GM12864 (cell line): ENCODE measurements at regions not wholly inside any gene's neighbourhood (a gene's known extent, or its start where the extent isn't known, plus 50 kb on each side); places are given as distances from the start of the nearest gene placed in this dataset.

Source experiments
- DNase-seq: peaks from one replicate; pipeline ENCODE4 v3.0.0-alpha.2; 2011; ENCODE audit warnings: low read depth
- H3K4me3 ChIP-seq: 2 replicates; pipeline ENCODE4 v1.5.1; 2011; ENCODE audit warnings: mild to moderate bottlenecking, low read depth, low read length, control low read depth
- TF ChIP-seq, protein P1 (sequence below): IDR thresholded peaks from 2 replicates; pipeline ENCODE4 v1.5.1; 2011; ENCODE audit warnings: low read depth, mild to moderate bottlenecking, moderate library complexity, low read length, control low read depth, inconsistent platforms; ENCODE audit errors: missing control alignments

DNA sequence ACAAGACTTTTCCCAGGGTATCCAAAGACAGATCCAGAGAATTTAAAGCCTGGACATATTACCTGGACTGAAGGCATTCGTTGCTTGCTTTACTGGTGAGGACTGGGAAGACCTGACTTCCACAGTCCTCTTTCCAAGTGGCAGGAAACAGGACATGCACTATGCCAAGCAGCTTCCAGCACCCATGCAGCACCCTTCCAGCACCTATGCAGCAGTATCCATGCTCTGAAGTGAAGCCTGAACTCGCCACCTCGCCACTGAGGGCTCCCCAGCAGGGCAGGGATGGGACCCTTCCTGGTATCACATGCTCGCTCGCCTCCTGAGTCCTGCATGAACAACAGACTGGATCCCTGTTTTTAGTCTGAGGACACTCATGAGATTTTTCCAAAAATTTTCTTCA is 189.9 kb upstream of the KLF14 start:
- H3K4me3 ChIP-seq: no peak overlapping the region
- TF ChIP-seq, protein P1, sequence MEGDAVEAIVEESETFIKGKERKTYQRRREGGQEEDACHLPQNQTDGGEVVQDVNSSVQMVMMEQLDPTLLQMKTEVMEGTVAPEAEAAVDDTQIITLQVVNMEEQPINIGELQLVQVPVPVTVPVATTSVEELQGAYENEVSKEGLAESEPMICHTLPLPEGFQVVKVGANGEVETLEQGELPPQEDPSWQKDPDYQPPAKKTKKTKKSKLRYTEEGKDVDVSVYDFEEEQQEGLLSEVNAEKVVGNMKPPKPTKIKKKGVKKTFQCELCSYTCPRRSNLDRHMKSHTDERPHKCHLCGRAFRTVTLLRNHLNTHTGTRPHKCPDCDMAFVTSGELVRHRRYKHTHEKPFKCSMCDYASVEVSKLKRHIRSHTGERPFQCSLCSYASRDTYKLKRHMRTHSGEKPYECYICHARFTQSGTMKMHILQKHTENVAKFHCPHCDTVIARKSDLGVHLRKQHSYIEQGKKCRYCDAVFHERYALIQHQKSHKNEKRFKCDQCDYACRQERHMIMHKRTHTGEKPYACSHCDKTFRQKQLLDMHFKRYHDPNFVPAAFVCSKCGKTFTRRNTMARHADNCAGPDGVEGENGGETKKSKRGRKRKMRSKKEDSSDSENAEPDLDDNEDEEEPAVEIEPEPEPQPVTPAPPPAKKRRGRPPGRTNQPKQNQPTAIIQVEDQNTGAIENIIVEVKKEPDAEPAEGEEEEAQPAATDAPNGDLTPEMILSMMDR: no peak
- no peak for DNase-seq

DNA sequence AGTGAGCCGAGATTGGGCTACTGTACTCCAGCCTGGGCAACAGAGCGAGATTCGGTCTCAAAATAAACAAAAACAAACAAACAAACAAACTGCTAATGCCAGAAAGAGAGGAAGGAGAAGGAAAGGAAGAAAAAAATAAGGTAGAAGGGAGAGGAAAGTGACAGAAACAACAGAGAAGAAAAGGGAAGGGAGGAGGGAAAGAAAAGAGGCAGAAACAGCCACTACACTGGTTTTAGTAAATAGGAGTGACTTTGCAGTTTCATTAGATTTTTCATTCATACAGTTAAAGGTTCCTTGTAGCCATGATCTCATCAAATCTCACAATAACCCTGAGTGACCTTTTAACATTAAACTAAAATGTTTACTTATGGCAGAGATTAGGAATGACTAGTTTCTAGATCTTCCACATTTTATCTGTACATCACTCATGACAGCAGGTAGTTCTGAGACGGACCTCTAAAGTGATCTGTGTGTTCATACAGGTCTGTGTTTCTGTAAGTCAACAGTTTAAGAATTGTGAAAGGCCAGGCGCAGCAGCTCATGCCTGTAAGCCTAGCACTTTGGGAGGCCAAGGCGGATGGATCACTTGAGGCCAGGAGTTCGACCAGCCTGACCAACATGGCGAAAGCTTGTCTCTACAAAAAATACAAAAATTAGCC is 191.3 kb upstream of the KLF14 start:
- TF ChIP-seq, protein P1: no peak
- no peak overlapping the region for H3K4me3 ChIP-seq
- DNase-seq: no peak

- DNase-seq: no peak
- TF ChIP-seq, protein P1: no peak
- no peak overlapping the region for H3K4me3 ChIP-seq
These were observed 192.1 kb upstream of the KLF14 start for GRCh38 chr7:130926001-130926691.

- no peak overlapping the region for H3K4me3 ChIP-seq
- DNase-seq: no peak
- TF ChIP-seq, protein P1: no peak
These were observed 193.1 kb upstream of the KLF14 start for GRCh38 chr7:130927062-130927461.

GRCh38 chr7:130927564-130927963 is 193.6 kb upstream of the KLF14 start:
- TF ChIP-seq, protein P1: no peak
- no peak overlapping the region for H3K4me3 ChIP-seq
- no peak for DNase-seq

- TF ChIP-seq, protein P1: no peak
- no peak overlapping the region for H3K4me3 ChIP-seq
- DNase-seq: no peak
These were observed 196.1 kb upstream of the KLF14 start for GRCh38 chr7:130929896-130930659.

DNA sequence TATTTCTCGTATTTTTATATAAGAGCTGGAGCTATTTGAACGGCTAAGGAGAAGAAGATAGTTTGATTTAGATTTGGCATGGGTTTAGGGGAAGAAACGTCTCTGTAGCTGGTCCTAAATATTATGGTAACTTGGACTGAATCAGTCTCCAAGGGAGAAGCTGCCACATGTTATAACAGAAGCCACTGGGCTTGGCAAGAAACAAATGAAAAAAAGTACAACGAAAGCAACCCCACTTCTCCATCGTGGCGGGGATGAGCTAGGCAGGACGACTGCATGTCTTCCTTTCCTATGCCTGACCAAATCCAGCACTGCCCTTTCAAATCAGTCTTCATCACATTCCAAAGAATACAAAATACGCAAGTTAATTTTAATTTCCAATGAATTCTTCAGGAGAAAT is 196.7 kb upstream of the KLF14 start:
- TF ChIP-seq, protein P1: no peak
- no peak overlapping the region for H3K4me3 ChIP-seq
- DNase-seq: no peak
